SJCRH30 (cell line): ENCODE measurements at regions not wholly inside any gene's neighbourhood (a gene's known extent, or its start where the extent isn't known, plus 50 kb on each side); places are given as distances from the start of the nearest gene placed in this dataset.
"Not testable (repeated sequence)": the region's sequence is repeated elsewhere in the genome, so short reads cannot be mapped to it uniquely, and the experiment has no call there.

Experiments used
- DNase-seq, 2 experiments: peaks; one replicate each; pipeline ENCODE4 v3.0.0-alpha.2; 2015 to 2020
- H3K27ac ChIP-seq: fragments of 250-450 bp; sonication (Bioruptor Pico); 2 replicates; pipeline ENCODE4 v1.5.1; 2020; ENCODE audit warnings: mild to moderate bottlenecking, moderate library complexity
- H3K27me3 ChIP-seq: fragments of 250-450 bp; sonication (Bioruptor Pico); 2 replicates; pipeline ENCODE4 v1.5.1; 2020; ENCODE audit warnings: mild to moderate bottlenecking, moderate library complexity
- H3K36me3 ChIP-seq: fragments of 250-450 bp; sonication (Bioruptor Pico); 2 replicates; pipeline ENCODE4 v1.5.1; 2020; ENCODE audit warnings: mild to moderate bottlenecking, moderate library complexity
- H3K4me1 ChIP-seq: fragments of 250-450 bp; sonication (Bioruptor Pico); 2 replicates; pipeline ENCODE4 v1.5.1; 2020; ENCODE audit warnings: mild to moderate bottlenecking, moderate library complexity
- H3K4me3 ChIP-seq: fragments of 250-450 bp; sonication (Bioruptor Pico); 2 replicates; pipeline ENCODE4 v1.5.1; 2020; ENCODE audit warnings: mild to moderate bottlenecking, moderate library complexity
- H3K9me3 ChIP-seq: fragments of 250-450 bp; sonication (Bioruptor Pico); replicated peaks from 2 replicates; pipeline ENCODE4 v1.5.1; 2020; ENCODE audit warnings: mild to moderate bottlenecking, moderate library complexity

- H3K27me3 ChIP-seq: no peaks in the 10 kb centered on the region
These were observed 369.3 kb upstream of the ATP11B start for GRCh38 chr3:182424006-182424405.

GRCh38 chr3:182425926-182426718 is 367.2 kb upstream of the ATP11B start:
- not testable (repeated sequence) for H3K27me3 ChIP-seq, H3K4me3 ChIP-seq

More at GRCh38 chr3:182424006-182424405, 369.3 kb upstream of the ATP11B start:
- no peaks in the 10 kb centered on the region for H3K4me1 ChIP-seq
- no peaks in the 10 kb centered on the region for H3K9me3 ChIP-seq
- H3K4me3 ChIP-seq: no peak overlapping the region
- H3K36me3 ChIP-seq: no peaks in the 10 kb centered on the region
- no peak overlapping the region for H3K27ac ChIP-seq
- DNase-seq: no peak

GRCh38 chr3:182431972-182432371 is 361.3 kb upstream of the ATP11B start:
- H3K36me3 ChIP-seq, H3K4me1 ChIP-seq: not testable (repeated sequence)

More at GRCh38 chr3:182425926-182426718, 367.2 kb upstream of the ATP11B start:
- not testable (repeated sequence) for DNase-seq, H3K36me3 ChIP-seq, H3K9me3 ChIP-seq, H3K27ac ChIP-seq, H3K4me1 ChIP-seq

GRCh38 chr3:182435860-182436259 is 357.4 kb upstream of the ATP11B start:
- Histone ChIP-seq H3K4me1 (no peaks in the 10 kb centered on the region), H3K4me3 (no peak overlapping the region), H3K27me3 (no peaks in the 10 kb centered on the region), H3K9me3 (no peaks in the 10 kb centered on the region), H3K36me3 (no peaks in the 10 kb centered on the region), H3K27ac (no peak overlapping the region)
- DNase-seq: no peak

More at GRCh38 chr3:182431972-182432371, 361.3 kb upstream of the ATP11B start:
- H3K4me3 ChIP-seq, H3K27me3 ChIP-seq, DNase-seq, H3K27ac ChIP-seq, H3K9me3 ChIP-seq: not testable (repeated sequence)

- H3K36me3 ChIP-seq: no peaks in the 10 kb centered on the region
- DNase-seq: no peak
- H3K4me1 ChIP-seq: no peaks in the 10 kb centered on the region
- no peaks in the 10 kb centered on the region for H3K9me3 ChIP-seq
- no peaks in the 10 kb centered on the region for H3K27me3 ChIP-seq
- H3K4me3 ChIP-seq: no peak overlapping the region
- H3K27ac ChIP-seq: no peak overlapping the region
These were observed 356.8 kb upstream of the ATP11B start for GRCh38 chr3:182436547-182436946.

- no peaks in the 10 kb centered on the region for H3K36me3 ChIP-seq
- H3K4me3 ChIP-seq: no peak overlapping the region
- DNase-seq: no peak
- H3K4me1 ChIP-seq: no peaks in the 10 kb centered on the region
- no peaks in the 10 kb centered on the region for H3K9me3 ChIP-seq
- no peak overlapping the region for H3K27ac ChIP-seq
- no peaks in the 10 kb centered on the region for H3K27me3 ChIP-seq
These were observed 354.9 kb upstream of the ATP11B start for GRCh38 chr3:182438398-182438797.

GRCh38 chr3:182440101-182440500 is 353.2 kb upstream of the ATP11B start:
- H3K36me3 ChIP-seq: no peaks in the 10 kb centered on the region
- H3K27me3 ChIP-seq: no peaks in the 10 kb centered on the region
- no peaks in the 10 kb centered on the region for H3K9me3 ChIP-seq
- H3K4me3 ChIP-seq: no peak overlapping the region
- no peaks in the 10 kb centered on the region for H3K4me1 ChIP-seq
- DNase-seq: no peak
- no peak overlapping the region for H3K27ac ChIP-seq

GRCh38 chr3:182445576-182445975 is 347.7 kb upstream of the ATP11B start:
- Histone ChIP-seq H3K4me3 (no peak overlapping the region), H3K36me3 (no peaks in the 10 kb centered on the region), H3K9me3 (no peaks in the 10 kb centered on the region), H3K27me3 (no peaks in the 10 kb centered on the region), H3K27ac (no peak overlapping the region), H3K4me1 (no peaks in the 10 kb centered on the region)
- no peak for DNase-seq

- DNase-seq: no peak
- Histone ChIP-seq H3K4me1 (no peaks in the 10 kb centered on the region), H3K4me3 (no peak overlapping the region), H3K27ac (no peak overlapping the region), H3K9me3 (no peaks in the 10 kb centered on the region), H3K36me3 (no peaks in the 10 kb centered on the region), H3K27me3 (no peaks in the 10 kb centered on the region)
These were observed 342.1 kb upstream of the ATP11B start for GRCh38 chr3:182450942-182451787.

GRCh38 chr3:182451871-182452270 is 341.4 kb upstream of the ATP11B start:
- Histone ChIP-seq H3K9me3 (no peaks in the 10 kb centered on the region), H3K36me3 (no peaks in the 10 kb centered on the region), H3K27me3 (no peaks in the 10 kb centered on the region), H3K4me3 (no peak overlapping the region), H3K4me1 (no peaks in the 10 kb centered on the region), H3K27ac (no peak overlapping the region)
- no peak for DNase-seq

- no peak for DNase-seq
- Histone ChIP-seq H3K4me3 (no peak overlapping the region), H3K27me3 (no peaks in the 10 kb centered on the region), H3K27ac (no peak overlapping the region), H3K36me3 (no peaks in the 10 kb centered on the region), H3K4me1 (no peaks in the 10 kb centered on the region), H3K9me3 (no peaks in the 10 kb centered on the region)
These were observed 338.3 kb upstream of the ATP11B start for GRCh38 chr3:182455011-182455410.

- no peak for DNase-seq
- Histone ChIP-seq H3K4me1 (0 out of 2 replicates have a peak, but pooled peaks cover 2% of the 10 kb centered on the region), H3K4me3 (no peak overlapping the region), H3K27me3 (no peaks in the 10 kb centered on the region), H3K27ac (no peak overlapping the region), H3K36me3 (no peaks in the 10 kb centered on the region), H3K9me3 (no peaks in the 10 kb centered on the region)
These were observed 333.0 kb upstream of the ATP11B start for GRCh38 chr3:182460303-182460702.

- H3K9me3 ChIP-seq: no peaks in the 10 kb centered on the region
- no peak overlapping the region for H3K27ac ChIP-seq
- no peaks in the 10 kb centered on the region for H3K36me3 ChIP-seq
- DNase-seq: no peak
- H3K4me3 ChIP-seq: no peak overlapping the region
- H3K4me1 ChIP-seq: peaks cover 7% of the 10 kb centered on the region; the same call in 1 of the 2 replicates
- no peaks in the 10 kb centered on the region for H3K27me3 ChIP-seq
These were observed 331.2 kb upstream of the ATP11B start for GRCh38 chr3:182462152-182462551.

GRCh38 chr3:182464513-182465145 is 328.7 kb upstream of the ATP11B start:
- Histone ChIP-seq H3K4me1 (peaks cover 7% of the 10 kb centered on the region; the same call in 1 of the 2 replicates), H3K27me3 (no peaks in the 10 kb centered on the region), H3K27ac (no peak overlapping the region), H3K9me3 (no peaks in the 10 kb centered on the region), H3K36me3 (no peaks in the 10 kb centered on the region), H3K4me3 (no peak overlapping the region)
- no peak for DNase-seq
